ENCODE measurements at regions not wholly inside any gene's neighbourhood (a gene's known extent, or its start where the extent isn't known, plus 50 kb on each side); places are given as distances from the start of the nearest gene placed in this dataset.

DNA sequence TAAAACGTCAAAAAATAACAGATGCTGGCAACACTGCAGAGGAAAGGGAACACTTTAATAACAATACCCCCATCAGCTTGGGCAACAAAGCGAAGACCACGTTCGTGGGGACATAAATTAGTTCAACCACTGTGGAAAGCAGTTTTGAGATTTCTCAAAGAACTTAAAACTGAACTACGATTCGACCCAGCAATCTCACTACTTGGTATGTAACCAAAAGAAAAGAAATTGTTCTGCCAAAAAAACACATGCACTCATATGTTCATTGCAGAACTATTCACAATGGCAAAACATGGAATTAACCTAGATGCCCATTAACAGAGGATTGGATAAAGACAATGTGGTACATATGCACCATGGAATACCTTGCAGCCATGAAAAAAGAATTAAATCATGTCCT, 81.2 kb upstream of the RAP1B start:
- TF ChIP-seq, protein P1, sequence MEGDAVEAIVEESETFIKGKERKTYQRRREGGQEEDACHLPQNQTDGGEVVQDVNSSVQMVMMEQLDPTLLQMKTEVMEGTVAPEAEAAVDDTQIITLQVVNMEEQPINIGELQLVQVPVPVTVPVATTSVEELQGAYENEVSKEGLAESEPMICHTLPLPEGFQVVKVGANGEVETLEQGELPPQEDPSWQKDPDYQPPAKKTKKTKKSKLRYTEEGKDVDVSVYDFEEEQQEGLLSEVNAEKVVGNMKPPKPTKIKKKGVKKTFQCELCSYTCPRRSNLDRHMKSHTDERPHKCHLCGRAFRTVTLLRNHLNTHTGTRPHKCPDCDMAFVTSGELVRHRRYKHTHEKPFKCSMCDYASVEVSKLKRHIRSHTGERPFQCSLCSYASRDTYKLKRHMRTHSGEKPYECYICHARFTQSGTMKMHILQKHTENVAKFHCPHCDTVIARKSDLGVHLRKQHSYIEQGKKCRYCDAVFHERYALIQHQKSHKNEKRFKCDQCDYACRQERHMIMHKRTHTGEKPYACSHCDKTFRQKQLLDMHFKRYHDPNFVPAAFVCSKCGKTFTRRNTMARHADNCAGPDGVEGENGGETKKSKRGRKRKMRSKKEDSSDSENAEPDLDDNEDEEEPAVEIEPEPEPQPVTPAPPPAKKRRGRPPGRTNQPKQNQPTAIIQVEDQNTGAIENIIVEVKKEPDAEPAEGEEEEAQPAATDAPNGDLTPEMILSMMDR (IDR thresholded peaks at IDR 0.05): no peak
- Mint-ChIP-seq H3K9me3 (ENCODE audit: unreplicated experiment) (peaks cover 5% of the 10 kb centered on the region), H3K36me3 (ENCODE audit: unreplicated experiment) (no peaks in the 10 kb centered on the region), H3K4me3 (ENCODE audit: unreplicated experiment) (peak overlapping the region; percentile 15), H3K27me3 (ENCODE audit: unreplicated experiment) (no peaks in the 10 kb centered on the region), H3K27ac (ENCODE audit: unreplicated experiment) (peak overlapping the region; percentile 83), H3K4me1 (ENCODE audit: unreplicated experiment) (peaks cover 49% of the 10 kb centered on the region)
- no peak for DNase-seq (ENCODE audit: extremely low spot score, unreplicated experiment)

DNA sequence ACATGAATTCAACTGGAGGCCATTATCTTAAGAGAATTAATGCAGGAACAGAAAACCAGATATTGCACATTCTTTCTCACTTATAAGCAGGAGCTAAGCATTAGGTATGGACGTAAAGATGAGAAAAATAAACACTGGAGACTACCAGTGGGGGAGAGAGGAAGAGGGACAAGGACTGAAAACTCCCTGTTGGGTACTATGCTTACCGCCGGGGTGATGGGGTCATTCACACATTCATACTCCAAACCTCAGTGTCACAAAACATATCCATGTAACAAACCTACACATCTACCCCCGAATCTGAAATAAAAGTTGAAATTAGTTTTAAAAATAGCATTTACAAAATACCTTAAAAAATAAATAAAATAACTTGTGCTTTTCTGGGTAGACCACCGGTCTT, 80.8 kb upstream of the RAP1B start:
- no peaks in the 10 kb centered on the region for H3K27me3 Mint-ChIP-seq (ENCODE audit: unreplicated experiment)
- H3K4me1 Mint-ChIP-seq (ENCODE audit: unreplicated experiment): peaks cover 49% of the 10 kb centered on the region
- peak overlapping the region; percentile 83 for H3K27ac Mint-ChIP-seq (ENCODE audit: unreplicated experiment)
- peaks cover 5% of the 10 kb centered on the region for H3K9me3 Mint-ChIP-seq (ENCODE audit: unreplicated experiment)
- TF ChIP-seq, protein P1 (IDR thresholded peaks at IDR 0.05): no peak
- no peak overlapping the region for H3K4me3 Mint-ChIP-seq (ENCODE audit: unreplicated experiment)
- no peaks in the 10 kb centered on the region for H3K36me3 Mint-ChIP-seq (ENCODE audit: unreplicated experiment)
- no peak for DNase-seq (ENCODE audit: extremely low spot score, unreplicated experiment)

DNA sequence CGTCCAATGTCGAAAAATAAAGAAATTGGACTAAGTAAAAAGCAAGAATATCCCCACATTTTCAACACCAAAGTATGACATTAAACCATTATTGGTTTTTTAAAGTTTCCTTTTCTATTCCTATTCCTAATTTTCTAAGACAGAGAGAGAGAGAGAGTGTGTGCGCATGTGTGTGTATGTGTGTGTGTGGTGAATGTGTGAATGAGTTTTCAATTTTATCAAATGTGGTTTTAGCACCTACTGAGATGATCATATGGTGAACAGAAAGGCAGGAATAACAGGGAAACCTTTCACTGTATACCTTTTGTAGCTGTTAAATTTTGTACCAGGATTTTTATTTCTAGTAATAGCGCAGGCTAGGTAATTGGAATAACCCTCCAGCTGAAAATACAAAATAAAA, 80.4 kb upstream of the RAP1B start:
- Mint-ChIP-seq H3K9me3 (ENCODE audit: unreplicated experiment) (peaks cover 5% of the 10 kb centered on the region), H3K36me3 (ENCODE audit: unreplicated experiment) (no peaks in the 10 kb centered on the region), H3K4me3 (ENCODE audit: unreplicated experiment) (no peak overlapping the region), H3K4me1 (ENCODE audit: unreplicated experiment) (peaks cover 49% of the 10 kb centered on the region), H3K27me3 (ENCODE audit: unreplicated experiment) (no peaks in the 10 kb centered on the region), H3K27ac (ENCODE audit: unreplicated experiment) (peak overlapping the region; percentile 65)
- TF ChIP-seq, protein P1 (IDR thresholded peaks at IDR 0.05): no peak
- DNase-seq (ENCODE audit: extremely low spot score, unreplicated experiment): no peak

DNA sequence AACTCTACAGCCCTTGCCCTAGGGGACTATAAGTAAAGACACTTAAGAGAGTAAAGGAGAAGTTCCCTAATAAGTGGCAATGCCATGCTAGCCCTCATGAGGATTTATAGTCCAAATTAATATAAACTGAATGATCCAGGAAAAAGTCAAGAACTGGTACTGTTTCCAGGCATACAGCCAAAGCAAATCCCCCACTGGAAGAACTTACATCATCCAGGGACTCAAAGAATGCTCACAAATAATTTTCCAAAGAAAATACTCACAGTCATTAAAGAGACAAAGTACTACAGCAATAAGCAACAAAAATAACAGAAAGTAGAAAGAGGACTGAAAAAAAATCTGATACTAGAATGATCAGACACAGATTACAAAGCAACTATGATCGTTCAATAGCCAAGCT, 79.7 kb upstream of the RAP1B start:
- Mint-ChIP-seq H3K9me3 (ENCODE audit: unreplicated experiment) (peaks cover 5% of the 10 kb centered on the region), H3K4me1 (ENCODE audit: unreplicated experiment) (peaks cover 49% of the 10 kb centered on the region), H3K27ac (ENCODE audit: unreplicated experiment) (peak overlapping the region; percentile 65), H3K27me3 (ENCODE audit: unreplicated experiment) (no peaks in the 10 kb centered on the region), H3K4me3 (ENCODE audit: unreplicated experiment) (no peak overlapping the region), H3K36me3 (ENCODE audit: unreplicated experiment) (no peaks in the 10 kb centered on the region)
- TF ChIP-seq, protein P1 (IDR thresholded peaks at IDR 0.05): no peak
- DNase-seq (ENCODE audit: extremely low spot score, unreplicated experiment): no peak

DNA sequence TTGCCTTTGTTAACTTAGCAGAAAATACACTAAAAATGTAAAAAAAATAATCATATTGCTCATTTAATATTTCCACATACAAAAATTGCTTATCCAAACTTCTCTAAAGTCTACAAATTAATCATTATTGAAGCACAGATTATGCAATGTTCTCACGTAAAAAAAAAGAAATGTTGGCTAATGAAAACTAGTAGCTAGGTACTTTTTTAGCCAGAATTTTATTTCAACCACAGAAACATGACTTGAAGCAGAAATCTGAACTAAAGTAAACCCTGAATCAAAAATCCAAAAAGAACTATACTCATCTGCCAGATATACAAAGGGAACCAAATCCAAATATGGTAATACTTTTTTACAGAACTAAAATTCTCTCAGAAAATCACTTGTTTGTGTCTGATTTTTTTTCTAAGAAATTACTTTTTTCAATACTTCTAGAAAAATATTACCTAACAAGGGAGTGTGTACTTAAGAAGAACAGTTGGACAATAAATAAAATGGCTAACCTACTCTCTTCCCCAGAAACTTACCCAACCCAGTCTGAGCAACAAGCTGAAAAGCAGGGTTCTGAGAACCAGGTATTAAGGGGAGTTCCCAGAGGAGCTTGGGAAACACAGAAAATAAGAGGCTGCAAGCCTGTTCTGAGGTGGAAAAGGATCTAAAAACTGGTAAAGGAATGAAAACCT, 78.4 kb upstream of the RAP1B start:
- TF ChIP-seq, protein P1 (IDR thresholded peaks at IDR 0.05): no peak
- peaks cover 52% of the 10 kb centered on the region for H3K4me1 Mint-ChIP-seq (ENCODE audit: unreplicated experiment)
- H3K36me3 Mint-ChIP-seq (ENCODE audit: unreplicated experiment): no peaks in the 10 kb centered on the region
- peaks cover 2% of the 10 kb centered on the region for H3K9me3 Mint-ChIP-seq (ENCODE audit: unreplicated experiment)
- no peaks in the 10 kb centered on the region for H3K27me3 Mint-ChIP-seq (ENCODE audit: unreplicated experiment)
- no peak for DNase-seq (ENCODE audit: extremely low spot score, unreplicated experiment)
- H3K4me3 Mint-ChIP-seq (ENCODE audit: unreplicated experiment): no peak overlapping the region
- H3K27ac Mint-ChIP-seq (ENCODE audit: unreplicated experiment): peak overlapping the region; percentile 65
